HG03139 (cell line): ENCODE measurements at regions not wholly inside any gene's neighbourhood (a gene's known extent, or its start where the extent isn't known, plus 50 kb on each side); places are given as distances from the start of the nearest gene placed in this dataset.
A peak's percentile ranks its signal among the peaks of the same experiment; 100 is the strongest.

Experiments used
- ATAC-seq: cut with Tn5 transposase; IDR thresholded peaks from one replicate; pipeline ENCODE4 v1.9.1; 2021; ENCODE audit not compliant: unreplicated experiment

DNA sequence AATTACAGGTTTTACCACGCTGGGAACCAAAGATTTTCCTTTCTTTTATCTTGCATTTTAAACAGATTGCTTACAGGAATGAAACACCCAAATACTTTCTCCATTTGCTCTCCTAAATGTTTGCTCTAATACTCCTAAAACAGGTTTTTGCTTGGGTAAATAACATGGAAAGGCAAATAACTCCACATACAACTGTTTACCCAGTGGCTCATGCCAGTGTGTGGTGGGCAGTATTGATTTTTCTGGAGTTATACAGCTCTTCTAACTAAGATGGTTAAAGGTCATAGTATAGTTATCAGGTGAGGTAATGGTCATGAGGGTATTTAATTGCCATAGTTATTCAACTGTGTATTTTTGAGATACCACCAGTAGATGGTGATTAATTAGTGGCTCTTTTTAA lies 61.2 kb upstream of the RAB27B start:
- no peak for ATAC-seq

DNA sequence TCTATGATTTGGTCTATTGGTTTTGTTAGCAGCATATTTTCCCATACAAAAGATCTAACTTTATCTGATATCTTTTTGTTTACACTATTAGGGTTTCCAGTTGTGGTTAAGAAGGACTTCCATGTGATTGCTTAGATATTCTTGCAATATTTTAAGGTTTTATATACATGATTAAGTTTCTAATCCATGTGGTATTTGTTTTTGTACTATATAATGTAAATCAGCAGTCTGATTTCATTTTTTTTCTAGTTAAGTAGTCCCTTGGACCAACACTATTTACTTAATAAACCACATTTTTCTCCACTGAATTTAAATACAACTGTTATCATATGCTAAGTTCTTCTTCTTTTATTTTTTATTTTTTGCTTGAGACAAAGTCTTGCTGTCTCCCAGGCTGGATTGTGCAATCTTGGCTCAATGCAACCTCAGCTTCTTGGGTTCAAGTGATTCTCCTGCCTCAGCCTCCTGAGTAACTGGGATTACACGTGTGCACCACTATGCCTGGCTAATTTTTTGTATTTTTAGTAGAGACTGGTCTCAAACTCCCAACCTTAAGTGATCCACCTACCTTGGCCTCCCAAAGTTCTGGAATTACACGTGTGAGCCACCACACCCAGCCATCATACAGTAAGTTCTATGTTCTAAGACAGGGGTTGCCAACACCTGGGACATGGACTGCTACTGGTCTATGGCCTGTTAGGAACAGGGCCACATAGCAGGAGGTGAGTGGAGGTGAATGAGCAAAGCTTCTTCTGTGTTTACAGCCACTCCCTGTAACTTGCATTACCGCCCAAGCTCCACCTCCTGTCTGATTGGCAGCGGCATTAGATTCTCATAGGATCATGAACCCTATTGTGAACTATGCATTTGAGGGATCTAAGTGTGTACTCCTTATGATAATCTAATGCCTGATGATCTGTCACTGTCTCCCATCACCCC lies 58.5 kb upstream of the RAB27B start:
- ATAC-seq = no peak

DNA sequence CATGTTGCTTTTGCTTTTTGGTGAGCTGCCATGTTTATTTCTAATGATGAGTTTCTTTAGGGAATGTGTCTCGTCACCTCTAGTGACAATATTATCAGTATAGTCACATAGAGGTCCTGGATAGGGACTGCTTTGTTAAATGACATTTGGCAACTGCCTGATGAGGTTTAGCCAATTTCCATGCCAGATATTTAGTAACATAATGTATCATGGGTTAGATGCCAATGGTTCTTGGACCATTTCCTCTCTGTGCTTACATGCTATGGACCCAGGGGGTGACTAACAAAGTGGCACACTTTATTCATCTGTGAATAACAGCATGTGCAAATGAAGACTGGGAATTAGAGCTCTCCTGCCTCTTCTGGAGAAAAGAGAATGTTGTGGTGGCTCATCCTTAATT lies 56.2 kb upstream of the RAB27B start:
- no peak for ATAC-seq

DNA sequence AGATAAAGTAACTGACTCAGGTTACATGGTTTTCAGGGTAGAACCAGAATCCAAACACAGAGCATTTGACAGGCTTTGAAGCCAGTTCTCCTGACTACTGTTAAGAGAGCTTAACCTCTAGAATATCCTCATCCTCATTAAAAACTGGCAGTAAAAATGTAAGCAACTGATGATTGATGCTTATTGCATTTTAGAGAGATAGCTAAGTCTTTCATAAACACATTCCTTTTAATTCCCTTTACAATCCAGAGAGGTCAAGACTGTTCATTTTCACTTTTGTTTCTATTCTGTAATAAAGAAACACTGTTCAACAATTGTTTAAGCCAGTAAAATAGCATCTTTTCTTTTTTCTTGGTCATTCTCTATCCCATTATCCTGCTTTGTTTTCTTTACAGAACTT lies 53.9 kb upstream of the RAB27B start:
- no peak for ATAC-seq

DNA sequence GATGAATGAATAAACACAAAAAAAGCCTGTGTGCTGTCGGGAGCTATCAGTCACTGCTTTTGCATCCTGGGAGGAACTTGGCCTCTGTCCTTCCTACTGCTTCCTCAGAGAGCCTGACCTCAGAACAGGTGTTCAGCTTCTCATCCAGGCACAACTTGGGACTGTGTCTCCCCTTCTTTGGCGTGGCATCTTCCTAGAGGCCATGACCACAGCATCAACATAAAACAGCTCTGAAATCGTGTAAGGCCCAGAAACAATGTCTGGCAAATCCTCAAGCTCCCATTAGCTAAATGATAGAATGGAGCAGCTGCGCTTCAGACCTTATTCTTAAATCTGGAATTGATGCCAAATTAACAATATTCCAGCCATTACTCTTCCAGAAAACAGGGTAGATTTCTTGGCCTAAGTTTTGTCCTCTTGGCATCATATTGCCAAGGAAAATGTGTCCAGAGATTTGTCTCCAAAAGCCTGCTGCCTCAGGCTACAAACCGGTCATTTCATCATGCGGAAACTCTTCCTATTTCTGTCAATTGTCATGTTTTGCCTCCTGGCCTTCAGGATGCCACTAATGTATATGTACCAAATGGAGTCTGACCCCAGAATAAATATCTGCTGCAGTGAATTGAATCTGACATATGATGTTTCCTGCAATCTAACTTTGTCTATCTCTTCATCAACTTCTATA lies 53.2 kb upstream of the RAB27B start:
- no peak for ATAC-seq

DNA sequence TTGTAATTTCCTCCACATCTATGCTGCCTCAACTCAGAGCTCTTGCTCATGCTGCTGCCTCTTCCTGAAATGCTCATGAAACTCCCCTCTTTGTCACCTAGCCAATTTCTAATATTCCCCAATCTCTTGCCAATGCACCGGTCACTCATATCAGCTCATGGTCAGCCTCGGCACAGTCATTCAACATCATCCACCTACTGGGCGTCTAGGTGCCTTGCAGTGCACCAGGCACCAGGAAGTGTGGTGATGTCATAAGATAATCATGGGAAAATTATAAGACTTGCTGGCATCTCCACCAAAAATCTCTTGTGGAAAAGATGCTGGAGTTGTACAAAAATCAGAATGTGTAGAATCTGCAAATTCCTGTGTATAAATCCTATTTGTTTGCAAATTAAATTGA lies 52.6 kb upstream of the RAB27B start:
- no peak for ATAC-seq

DNA sequence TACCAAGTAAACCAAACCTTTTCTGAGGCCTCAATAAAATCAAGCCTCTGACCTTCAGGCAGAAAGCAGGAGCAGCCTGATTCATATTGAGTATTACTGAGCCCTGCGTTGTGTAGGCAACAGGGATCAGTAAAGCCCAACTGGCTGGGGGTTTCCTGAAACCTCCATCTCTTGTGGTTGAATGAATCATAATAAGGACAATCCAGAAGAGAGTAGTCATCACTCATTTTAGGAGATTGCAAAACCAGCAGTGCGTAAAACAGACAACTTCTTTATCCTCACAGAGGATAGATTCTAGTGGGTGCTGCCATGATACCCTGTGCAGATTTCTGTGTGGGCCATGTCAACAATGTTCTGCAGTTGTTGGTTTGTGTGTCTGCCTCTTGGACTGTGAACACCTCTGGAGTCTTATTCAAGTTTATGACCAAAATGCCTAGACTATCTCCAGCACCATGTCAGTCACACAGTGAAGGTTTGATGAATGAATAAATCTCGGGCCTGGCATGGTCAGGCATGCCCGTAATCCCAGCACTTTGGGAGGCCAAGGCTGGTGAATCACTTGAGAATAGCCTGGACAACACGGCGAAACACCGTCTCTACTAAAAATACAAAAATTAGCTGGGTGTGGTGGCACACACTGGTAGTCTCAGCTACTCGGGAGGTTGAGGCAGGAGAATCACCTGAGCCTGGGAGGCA lies 51.8 kb upstream of the RAB27B start:
- ATAC-seq = peak; percentile 61

DNA sequence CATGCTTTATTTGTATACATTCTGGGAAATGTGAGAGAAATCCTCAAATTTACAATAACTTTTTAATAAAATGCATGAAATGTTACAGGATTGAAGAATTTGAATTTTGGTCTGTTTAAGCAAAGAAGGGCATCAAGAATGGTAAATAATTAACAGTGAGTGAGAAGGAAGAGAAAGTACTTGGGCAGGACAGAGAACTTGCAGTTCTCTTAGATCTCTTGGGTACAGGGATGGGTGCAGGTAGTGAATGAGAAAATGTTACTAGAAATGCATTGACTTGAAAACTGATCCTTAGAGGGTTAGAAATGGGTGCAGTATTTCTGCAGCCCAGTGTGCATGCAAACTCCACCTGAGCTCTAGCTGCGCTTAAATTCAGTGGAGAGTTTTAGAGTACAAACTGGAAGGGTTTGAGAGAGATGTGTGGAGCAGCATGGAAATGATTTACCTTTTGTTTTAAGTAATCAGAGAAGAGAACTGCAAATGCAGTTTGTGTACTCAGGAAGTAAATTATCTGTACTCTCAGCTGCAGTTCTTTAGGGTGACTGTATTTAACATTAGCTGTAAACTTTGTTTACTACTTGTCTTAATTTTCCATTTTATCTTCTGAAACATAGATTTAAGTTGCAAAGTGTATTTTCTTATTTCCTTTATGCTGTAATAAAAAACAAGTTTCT lies 51.0 kb upstream of the RAB27B start:
- peak; percentile 66 for ATAC-seq

DNA sequence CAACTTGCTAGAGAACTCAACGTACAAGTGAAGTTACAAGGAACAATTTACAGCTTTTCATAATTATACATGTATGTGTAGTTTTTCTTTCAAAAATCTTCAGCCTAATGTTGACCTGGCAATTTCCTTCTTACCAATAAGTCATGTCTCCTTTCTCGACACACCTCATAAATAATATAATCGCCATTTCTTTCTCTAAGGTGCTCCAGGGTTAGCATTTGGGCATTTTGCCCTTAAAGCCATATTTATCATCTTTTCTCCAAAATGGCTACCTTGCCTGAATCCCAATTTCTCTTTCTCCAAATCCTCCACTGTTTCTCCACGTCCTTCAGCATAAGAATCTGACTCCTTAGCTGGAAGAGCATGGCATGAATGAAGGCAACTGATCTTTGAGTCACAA lies 50.3 kb upstream of the RAB27B start:
- ATAC-seq = no peak
